ENCODE measurements at regions not wholly inside any gene's neighbourhood (a gene's known extent, or its start where the extent isn't known, plus 50 kb on each side); places are given as distances from the start of the nearest gene placed in this dataset.

GRCh38 chr3:72332689-72333088 is 515.6 kb downstream of the SHQ1 start:
- no peaks in the 10 kb centered on the region for H3K9me3 Mint-ChIP-seq
- TF ChIP-seq, protein P1, sequence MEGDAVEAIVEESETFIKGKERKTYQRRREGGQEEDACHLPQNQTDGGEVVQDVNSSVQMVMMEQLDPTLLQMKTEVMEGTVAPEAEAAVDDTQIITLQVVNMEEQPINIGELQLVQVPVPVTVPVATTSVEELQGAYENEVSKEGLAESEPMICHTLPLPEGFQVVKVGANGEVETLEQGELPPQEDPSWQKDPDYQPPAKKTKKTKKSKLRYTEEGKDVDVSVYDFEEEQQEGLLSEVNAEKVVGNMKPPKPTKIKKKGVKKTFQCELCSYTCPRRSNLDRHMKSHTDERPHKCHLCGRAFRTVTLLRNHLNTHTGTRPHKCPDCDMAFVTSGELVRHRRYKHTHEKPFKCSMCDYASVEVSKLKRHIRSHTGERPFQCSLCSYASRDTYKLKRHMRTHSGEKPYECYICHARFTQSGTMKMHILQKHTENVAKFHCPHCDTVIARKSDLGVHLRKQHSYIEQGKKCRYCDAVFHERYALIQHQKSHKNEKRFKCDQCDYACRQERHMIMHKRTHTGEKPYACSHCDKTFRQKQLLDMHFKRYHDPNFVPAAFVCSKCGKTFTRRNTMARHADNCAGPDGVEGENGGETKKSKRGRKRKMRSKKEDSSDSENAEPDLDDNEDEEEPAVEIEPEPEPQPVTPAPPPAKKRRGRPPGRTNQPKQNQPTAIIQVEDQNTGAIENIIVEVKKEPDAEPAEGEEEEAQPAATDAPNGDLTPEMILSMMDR (IDR thresholded peaks at IDR 0.05) = no peak
- peaks cover 5% of the 10 kb centered on the region for H3K4me1 Mint-ChIP-seq
- DNase-seq = no peak
- no peaks in the 10 kb centered on the region for H3K36me3 Mint-ChIP-seq (ENCODE audit: low read depth)
- peaks cover 27% of the 10 kb centered on the region for H3K27me3 Mint-ChIP-seq (ENCODE audit: low read depth, poor library complexity)
- H3K27ac Mint-ChIP-seq = no peak overlapping the region
- H3K4me3 Mint-ChIP-seq = no peak overlapping the region

GRCh38 chr3:72332036-72332435 is 516.2 kb downstream of the SHQ1 start:
- DNase-seq = no peak
- Mint-ChIP-seq H3K9me3 (no peaks in the 10 kb centered on the region), H3K4me3 (no peak overlapping the region)

DNA sequence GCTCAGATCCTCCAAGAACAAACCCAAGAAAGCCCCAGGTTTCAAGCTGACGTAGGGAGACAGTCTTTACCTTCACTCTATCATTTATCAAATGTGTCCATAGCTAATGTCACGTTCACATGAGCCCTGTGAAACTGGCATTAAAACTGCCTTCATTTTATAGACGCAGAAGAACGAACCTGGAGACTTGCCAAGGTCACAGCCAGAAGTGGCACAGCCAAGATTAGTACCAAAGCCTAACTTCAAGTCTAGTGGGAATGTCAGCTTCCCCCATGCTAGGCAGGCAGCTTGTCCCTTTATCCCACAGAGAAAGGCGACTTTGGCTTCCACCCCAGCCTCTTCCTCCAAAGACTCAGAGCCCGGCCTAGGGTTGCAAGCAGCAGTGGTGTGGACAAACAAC is 517.2 kb downstream of the SHQ1 start:
- H3K4me3 Mint-ChIP-seq = no peak overlapping the region
- H3K27ac Mint-ChIP-seq = no peak overlapping the region
- TF ChIP-seq, protein P1 (IDR thresholded peaks at IDR 0.05) = no peak
- DNase-seq = no peak
- peaks cover 32% of the 10 kb centered on the region for H3K27me3 Mint-ChIP-seq (ENCODE audit: low read depth, poor library complexity)
- H3K4me1 Mint-ChIP-seq = peaks cover 5% of the 10 kb centered on the region
- no peaks in the 10 kb centered on the region for H3K36me3 Mint-ChIP-seq (ENCODE audit: low read depth)
- H3K9me3 Mint-ChIP-seq = no peaks in the 10 kb centered on the region

More at GRCh38 chr3:72332036-72332435, 516.2 kb downstream of the SHQ1 start:
- peaks cover 5% of the 10 kb centered on the region for H3K4me1 Mint-ChIP-seq
- peaks cover 30% of the 10 kb centered on the region for H3K27me3 Mint-ChIP-seq (ENCODE audit: low read depth, poor library complexity)
- no peak overlapping the region for H3K27ac Mint-ChIP-seq
- TF ChIP-seq, protein P1 (IDR thresholded peaks at IDR 0.05) = no peak
- no peaks in the 10 kb centered on the region for H3K36me3 Mint-ChIP-seq (ENCODE audit: low read depth)

GRCh38 chr3:72329354-72329753 is 518.9 kb downstream of the SHQ1 start:
- DNase-seq = no peak
- H3K36me3 Mint-ChIP-seq (ENCODE audit: low read depth) = no peaks in the 10 kb centered on the region
- H3K27ac Mint-ChIP-seq = no peak overlapping the region
- H3K4me3 Mint-ChIP-seq = no peak overlapping the region
- TF ChIP-seq, protein P1 (IDR thresholded peaks at IDR 0.05) = no peak
- peaks cover 5% of the 10 kb centered on the region for H3K4me1 Mint-ChIP-seq
- H3K9me3 Mint-ChIP-seq = no peaks in the 10 kb centered on the region
- peaks cover 25% of the 10 kb centered on the region for H3K27me3 Mint-ChIP-seq (ENCODE audit: low read depth, poor library complexity)

DNA sequence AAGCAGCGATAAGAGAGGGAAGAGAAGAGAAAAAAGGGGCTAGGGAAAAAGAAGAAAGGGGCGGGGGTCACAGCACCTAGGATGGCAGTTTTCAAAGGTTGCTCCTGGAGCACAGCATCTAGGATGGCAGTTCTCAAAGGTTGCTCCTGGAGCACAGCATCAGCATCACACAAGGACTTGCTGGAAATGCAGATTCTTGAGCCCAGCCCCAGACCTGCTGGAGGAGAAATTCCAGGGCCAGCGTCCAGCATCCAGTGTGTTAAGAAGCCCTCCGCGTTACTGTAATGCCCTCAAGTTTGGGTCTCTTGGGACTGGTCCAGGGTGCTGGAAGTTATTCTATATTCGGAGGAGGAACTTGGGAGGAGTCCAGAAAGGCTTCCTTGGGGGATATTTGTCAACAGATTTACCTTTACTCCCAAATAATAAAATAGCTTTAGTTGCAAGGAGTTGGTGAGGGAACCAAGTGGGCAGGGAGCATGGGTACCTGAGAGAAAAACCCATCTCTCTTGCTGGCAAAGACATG is 519.4 kb downstream of the SHQ1 start:
- TF ChIP-seq, protein P1 (IDR thresholded peaks at IDR 0.05) = no peak
- H3K4me1 Mint-ChIP-seq = peaks cover 5% of the 10 kb centered on the region
- H3K4me3 Mint-ChIP-seq = no peak overlapping the region
- H3K27me3 Mint-ChIP-seq (ENCODE audit: low read depth, poor library complexity) = peaks cover 24% of the 10 kb centered on the region
- H3K36me3 Mint-ChIP-seq (ENCODE audit: low read depth) = no peaks in the 10 kb centered on the region
- no peak overlapping the region for H3K27ac Mint-ChIP-seq
- H3K9me3 Mint-ChIP-seq = no peaks in the 10 kb centered on the region
- no peak for DNase-seq

DNA sequence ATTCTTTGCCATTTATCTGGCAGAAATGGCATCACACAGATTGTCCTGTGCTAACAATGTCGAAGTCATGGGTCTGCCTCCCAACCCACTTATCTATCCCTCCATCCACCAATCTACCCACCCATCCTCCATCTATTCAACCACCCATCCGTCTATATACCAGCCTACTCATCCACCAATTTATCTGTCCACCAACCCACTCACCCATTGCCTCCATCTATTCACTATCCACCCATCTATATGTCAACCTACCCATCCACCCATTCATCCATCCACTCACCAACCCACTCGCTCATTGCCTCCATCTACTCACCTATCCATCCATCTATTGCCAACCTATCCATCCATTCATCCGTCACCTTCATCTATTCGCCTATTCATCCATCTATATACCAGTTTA is 521.2 kb downstream of the SHQ1 start:
- no peak overlapping the region for H3K4me3 Mint-ChIP-seq

More for the DNA sequence above, 521.2 kb downstream of the SHQ1 start:
- peaks cover 18% of the 10 kb centered on the region for H3K27me3 Mint-ChIP-seq (ENCODE audit: low read depth, poor library complexity)
- no peak overlapping the region for H3K27ac Mint-ChIP-seq
- H3K36me3 Mint-ChIP-seq (ENCODE audit: low read depth) = no peaks in the 10 kb centered on the region
- no peaks in the 10 kb centered on the region for H3K9me3 Mint-ChIP-seq
- H3K4me1 Mint-ChIP-seq = peaks cover 5% of the 10 kb centered on the region
- TF ChIP-seq, protein P1 (IDR thresholded peaks at IDR 0.05) = no peak
- DNase-seq = no peak
